IMR-90 (cell line): ENCODE measurements at regions not wholly inside any gene's neighbourhood (a gene's known extent, or its start where the extent isn't known, plus 50 kb on each side); places are given as distances from the start of the nearest gene placed in this dataset.

Experiments used
- MXI1 ChIP-seq: IDR thresholded peaks from 2 replicates; pipeline ENCODE4 v1.6.1; 2012; ENCODE audit warnings: low read depth, mild to moderate bottlenecking, low read length, moderate library complexity, borderline replicate concordance
- POLR2A ChIP-seq: IDR thresholded peaks from 2 replicates; pipeline ENCODE4 v1.6.1; 2012; ENCODE audit warnings: mild to moderate bottlenecking, low read depth, low read length
- SMC3 ChIP-seq: fragments of 150-350 bp; IDR thresholded peaks from 2 replicates; pipeline ENCODE4 v1.6.1; 2016; ENCODE audit warnings: low read depth, mild to moderate bottlenecking, antibody characterized with exemption, low read length, moderate library complexity
- TF ChIP-seq, protein P1 (sequence below): conservative IDR thresholded peaks from 2 replicates; pipeline ENCODE4 v1.5.1; 2012; ENCODE audit warnings: mild to moderate bottlenecking, low read depth, low read length, improper control_type of control experiment
- TF ChIP-seq, protein P2 (sequence below): fragments of 150-350 bp; IDR thresholded peaks from 2 replicates; pipeline ENCODE4 v1.6.1; 2017; ENCODE audit warnings: mild to moderate bottlenecking, antibody characterized with exemption, low read length, low read depth

DNA sequence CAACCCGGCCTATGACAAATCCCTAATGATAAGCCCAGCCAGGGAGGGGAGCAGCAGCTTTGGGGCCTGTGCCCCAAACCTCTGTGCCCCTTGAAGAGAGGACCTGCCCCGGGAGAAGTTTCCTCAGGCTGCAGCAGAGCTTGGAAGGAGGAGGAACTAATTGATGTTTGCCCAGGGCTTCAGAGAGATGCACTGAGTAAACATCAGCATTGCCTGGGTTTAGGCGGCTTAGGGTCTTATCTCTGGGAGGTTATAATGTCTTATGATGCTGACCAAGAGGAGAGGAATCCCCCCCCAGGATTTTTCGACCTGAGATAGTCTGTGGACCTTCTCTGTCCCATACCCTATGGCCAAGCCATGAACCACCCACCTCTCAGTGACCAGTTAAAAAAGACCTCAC is 148.7 kb upstream of the SDK2 start:
- no peak for TF ChIP-seq POLR2A
- TF ChIP-seq, protein P1, sequence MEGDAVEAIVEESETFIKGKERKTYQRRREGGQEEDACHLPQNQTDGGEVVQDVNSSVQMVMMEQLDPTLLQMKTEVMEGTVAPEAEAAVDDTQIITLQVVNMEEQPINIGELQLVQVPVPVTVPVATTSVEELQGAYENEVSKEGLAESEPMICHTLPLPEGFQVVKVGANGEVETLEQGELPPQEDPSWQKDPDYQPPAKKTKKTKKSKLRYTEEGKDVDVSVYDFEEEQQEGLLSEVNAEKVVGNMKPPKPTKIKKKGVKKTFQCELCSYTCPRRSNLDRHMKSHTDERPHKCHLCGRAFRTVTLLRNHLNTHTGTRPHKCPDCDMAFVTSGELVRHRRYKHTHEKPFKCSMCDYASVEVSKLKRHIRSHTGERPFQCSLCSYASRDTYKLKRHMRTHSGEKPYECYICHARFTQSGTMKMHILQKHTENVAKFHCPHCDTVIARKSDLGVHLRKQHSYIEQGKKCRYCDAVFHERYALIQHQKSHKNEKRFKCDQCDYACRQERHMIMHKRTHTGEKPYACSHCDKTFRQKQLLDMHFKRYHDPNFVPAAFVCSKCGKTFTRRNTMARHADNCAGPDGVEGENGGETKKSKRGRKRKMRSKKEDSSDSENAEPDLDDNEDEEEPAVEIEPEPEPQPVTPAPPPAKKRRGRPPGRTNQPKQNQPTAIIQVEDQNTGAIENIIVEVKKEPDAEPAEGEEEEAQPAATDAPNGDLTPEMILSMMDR: no peak
- TF ChIP-seq, protein P2, sequence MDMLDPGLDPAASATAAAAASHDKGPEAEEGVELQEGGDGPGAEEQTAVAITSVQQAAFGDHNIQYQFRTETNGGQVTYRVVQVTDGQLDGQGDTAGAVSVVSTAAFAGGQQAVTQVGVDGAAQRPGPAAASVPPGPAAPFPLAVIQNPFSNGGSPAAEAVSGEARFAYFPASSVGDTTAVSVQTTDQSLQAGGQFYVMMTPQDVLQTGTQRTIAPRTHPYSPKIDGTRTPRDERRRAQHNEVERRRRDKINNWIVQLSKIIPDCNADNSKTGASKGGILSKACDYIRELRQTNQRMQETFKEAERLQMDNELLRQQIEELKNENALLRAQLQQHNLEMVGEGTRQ: no peak
- TF ChIP-seq MXI1: no peak
- no peak for TF ChIP-seq SMC3
